ENCODE measurements at regions not wholly inside any gene's neighbourhood (a gene's known extent, or its start where the extent isn't known, plus 50 kb on each side); places are given as distances from the start of the nearest gene placed in this dataset.

DNA sequence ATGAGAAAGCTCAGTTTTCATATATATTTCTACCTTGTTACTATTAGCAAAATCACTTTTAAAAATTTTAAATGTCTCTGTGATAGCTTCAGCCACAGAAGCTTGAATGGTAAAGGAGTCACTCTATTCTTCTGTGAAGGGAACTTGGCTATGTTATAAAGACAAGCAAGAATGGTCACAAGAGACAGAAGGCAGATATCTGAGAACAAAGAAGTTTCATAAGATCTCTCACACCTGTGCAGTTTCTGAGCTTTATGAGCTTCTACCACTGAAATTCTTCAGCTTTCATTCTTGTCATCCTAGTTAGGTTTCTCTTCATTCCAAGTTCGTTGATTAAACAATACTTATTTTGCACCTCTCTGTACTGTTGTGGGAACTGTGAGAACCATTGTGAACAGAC, 853.4 kb downstream of the IGSF11 start:
- TF ChIP-seq CTCF (IDR thresholded peaks at IDR 0.05) (no peak), POLR2A (IDR thresholded peaks at IDR 0.05) (no peak)
